HG03060 (cell line): ENCODE measurements at regions not wholly inside any gene's neighbourhood (a gene's known extent, or its start where the extent isn't known, plus 50 kb on each side); places are given as distances from the start of the nearest gene placed in this dataset.

Experiments used
- ATAC-seq: cut with Tn5 transposase; IDR thresholded peaks from one replicate; pipeline ENCODE4 v1.9.1; 2021; ENCODE audit warnings: low read depth, moderate number of reproducible peaks; ENCODE audit not compliant: unreplicated experiment

DNA sequence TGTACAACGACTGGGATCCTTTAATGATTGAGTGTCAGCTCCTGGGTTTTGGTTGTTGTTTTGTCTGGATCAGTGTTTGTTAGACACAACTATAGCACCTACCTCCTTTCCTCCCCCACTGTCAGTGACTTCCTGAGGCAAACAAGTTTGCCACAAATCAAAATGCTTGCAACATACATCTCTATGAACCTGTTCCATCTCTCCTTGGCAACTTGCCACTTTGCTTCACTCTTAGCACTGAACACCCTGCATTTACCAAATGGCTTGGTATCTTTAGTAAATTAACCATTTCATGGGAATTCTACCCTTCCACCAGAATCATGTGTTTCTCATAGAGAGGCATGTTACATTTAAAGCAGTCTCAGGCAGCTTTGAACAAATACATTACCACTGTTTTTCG, 301.1 kb upstream of the TANK start:
- no peak for ATAC-seq

DNA sequence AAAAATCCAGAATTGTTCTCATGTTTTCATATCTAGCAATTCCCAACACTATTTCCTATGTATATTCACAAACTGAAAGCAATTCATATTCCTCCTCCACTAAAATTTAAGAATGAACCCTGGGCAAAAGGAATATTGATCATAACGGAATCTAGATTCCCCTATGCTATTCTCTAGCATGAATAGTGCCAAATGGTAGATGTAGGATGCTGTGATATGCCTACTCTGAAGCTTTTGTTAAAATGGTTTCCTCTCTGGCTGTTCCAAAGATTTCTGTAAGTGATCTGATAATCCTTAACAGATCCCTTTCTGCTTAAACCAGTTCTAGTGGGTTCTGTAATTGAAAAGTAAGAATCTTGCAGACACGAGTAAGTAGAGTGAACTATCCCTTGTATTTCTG, 298.0 kb upstream of the TANK start:
- ATAC-seq = no peak

DNA sequence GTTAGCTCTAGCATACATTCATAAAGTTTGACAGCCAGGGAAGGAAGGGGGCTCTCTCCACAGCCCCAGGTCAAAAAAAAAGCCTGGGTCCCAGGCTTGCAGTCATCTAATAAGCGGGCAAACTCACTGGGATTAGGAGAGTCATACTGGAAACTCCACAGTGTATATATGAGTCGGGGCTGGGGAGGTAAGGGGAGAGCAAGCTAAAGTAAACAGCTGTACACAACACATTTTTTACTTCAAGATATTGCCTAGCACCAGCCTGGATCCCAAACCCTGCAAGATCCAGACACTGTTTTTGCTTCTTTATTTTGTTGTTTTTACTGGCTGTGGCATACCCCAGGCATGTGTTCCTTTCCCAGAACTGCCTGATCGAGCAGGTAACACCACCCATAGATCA, 291.3 kb upstream of the TANK start:
- no peak for ATAC-seq

DNA sequence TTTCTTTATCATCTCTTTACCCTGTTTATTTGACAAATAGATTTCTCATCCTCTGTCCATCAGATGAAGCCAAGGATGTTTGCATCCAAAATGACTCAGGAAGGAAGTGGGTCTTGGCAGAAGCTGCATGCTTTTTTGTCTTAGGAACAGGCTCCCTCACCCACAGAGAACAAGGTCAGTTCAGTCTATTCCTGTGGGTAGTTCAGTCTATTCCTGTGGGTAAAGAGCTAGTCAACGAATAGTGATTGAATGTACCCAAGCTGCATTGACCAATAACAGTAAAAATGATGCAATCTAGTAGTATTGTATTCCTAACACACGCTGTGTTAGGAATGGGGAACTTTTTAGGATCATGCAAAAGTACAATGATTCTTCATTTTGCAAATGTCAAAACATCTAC, 290.8 kb upstream of the TANK start:
- ATAC-seq = no peak

DNA sequence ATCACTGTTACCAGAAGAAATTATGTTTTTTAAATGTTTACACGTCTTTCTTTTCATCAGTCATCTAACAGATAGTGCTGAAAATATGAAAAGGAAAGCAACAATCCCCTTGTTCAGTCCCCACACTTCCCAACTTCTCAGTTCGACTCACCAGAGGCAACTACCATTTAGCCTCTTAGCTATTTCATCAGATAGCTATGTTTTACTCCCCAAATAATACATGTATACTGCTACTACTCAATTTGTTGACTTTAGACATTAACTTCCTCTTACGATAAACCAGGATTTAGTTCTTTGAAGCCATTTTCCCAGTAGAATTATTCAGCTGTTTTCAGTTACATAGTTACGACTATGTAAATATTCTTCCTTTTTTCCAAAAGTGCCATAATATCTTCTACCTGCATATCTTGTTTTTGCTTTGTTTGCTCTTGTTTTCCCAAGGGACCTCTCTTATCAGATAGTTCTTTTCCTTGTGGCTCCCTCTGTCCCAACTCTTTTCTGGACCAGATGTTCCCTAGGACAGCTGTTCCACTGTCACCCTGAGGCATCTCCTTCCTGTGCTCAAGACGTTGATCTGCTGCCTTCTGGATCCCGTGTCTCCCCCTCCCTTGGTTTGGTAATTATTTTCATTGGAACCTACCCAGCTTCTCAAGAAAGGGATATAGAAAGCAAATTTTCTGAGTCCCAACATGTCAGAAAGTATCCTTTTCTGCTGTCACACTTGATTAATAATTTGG, 289.3 kb upstream of the TANK start:
- ATAC-seq = no peak

DNA sequence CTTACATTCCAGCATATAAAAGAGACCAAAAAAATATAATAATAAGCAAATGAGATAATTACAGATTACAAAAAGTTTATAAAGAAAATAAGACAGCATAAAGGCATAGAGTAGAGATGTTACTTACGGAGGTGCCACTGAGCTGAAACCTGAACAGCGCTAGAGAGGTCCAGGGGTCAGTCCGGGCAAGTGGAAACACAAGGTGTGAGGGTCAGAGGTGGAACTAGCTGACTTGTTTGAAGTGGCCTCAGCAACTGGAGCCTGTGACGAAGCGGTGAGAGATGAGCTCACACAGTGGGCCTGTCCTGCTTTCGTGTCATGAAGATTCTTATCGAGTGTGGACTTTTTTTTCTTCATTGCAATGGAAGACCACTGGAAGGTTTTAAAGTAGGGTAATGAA, 288.3 kb upstream of the TANK start:
- no peak for ATAC-seq

DNA sequence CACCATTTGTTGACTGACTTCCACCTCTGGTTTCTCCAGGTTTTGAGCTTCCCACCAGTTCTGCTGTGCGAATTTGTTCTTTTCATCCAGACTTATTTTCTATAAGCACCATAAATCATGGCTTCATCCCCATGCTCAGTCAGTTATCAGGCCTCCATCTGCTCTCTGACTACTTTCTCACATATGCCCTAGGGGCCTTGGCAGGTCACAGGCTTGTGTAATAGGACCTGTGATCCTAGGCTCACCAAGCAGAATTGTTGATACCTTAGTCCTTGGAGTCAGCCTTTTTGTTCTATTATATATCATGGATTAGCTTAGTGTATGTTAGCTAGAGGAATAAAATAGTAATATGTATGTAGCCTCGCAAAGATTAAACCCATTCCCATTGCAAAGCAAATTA, 284.2 kb upstream of the TANK start:
- ATAC-seq = no peak

DNA sequence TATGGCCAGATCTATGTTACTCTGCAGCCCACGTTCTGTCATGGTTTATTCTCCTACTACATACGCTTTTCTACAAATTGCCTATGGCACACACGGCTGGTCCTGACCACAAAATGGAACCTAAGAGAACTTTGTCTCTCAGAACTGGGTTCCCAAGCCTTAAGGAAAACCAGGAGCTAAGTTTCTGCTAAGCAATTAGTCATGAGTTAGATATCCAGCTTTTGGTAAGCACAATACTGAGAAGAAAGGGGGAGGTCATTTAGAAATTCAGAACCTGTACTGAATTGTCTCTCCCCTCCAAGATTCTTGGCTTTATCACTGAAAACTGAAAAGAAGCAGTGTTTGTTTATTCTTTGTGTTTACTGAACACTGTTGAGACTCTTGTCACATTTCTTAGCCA, 283.5 kb upstream of the TANK start:
- no peak for ATAC-seq

DNA sequence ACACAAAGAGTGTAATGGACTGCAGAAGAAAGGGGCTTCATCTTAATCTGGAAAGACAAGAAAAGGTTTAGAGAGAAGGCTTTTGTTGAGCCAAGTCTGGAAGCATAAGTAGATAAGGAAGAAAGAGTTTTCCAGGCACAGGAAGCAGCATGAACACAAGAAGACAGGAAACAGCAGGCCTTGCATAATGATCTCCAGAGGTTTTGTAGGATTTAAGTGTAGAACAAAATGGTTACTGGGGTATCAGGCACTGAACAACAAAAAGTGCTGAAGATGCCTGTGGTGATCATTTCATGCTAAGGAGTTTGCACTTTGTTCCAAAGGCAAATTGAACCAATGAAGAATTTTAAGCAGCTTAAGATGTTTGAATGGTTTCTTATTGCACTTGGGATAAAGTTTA, 281.6 kb upstream of the TANK start:
- no peak for ATAC-seq

DNA sequence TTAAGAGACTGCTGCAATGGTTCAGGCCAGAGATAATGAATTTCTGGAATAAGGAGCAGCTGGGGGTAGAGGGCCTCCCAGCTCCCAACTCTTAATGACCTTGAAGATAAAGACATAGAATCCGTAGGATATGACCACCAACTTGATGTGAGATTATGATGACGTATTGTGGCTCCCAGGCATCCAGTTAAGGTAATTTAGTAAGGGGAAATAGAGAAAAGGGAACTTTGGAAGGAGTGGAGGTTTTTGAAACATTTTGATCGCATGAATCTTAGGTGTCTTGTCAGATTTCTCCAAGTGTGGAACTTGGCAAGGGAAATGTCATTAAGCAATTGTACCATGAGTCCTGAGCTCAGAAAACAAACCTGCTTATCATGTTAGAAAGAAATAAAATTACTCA, 277.3 kb upstream of the TANK start:
- ATAC-seq = no peak

DNA sequence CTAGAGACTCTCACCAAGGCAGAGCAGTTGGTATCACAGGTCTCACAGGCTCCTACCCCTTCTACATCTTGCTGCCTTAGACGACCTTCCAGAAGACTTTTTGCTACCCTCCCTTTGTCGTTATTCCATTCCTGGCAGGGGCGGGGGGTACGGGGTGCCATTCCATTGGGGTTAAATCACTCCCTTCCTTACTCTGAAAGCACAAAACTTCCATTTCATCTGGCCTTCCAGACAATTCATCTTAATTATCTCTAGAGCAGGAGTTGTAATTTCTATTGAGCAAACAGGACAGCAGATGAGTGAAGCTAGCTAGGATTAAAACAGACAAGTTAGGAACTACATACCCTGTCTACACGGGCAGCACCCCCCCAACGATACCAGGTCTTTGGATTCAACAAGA, 276.2 kb upstream of the TANK start:
- no peak for ATAC-seq

DNA sequence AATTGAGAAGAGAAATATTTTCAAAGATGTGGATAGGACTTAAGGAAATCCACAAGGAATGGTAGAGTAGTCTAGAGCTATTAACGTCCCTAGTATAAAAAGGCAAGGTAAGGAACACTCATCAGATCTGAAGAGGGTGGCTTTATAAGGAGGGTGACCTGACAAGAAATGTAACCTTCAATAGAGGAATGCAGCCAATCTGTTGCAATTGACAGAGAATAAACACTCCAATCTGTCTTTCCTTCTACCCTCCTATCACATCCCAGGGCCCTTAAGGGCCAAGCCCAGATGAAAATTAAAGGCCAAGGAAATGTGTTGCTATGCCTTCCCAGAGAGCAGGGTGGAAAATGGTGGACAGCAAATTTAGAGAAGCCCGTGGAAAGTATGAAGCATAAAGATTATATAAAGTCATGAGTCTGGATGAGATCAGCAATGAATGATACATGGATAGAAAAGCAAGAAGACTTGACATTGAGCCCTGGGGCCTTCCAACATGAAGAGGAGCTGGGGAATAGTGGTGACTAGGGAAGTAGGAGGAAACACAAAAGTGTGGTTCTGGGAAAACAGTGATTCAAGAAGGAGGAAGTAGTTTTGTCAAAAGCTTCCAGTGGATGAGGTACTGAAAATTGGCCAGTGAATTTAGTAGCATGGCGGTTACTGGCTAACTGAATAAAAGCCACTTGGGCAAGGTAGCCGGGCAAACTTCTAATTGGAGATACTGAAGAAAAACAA, 270.6 kb upstream of the TANK start:
- no peak for ATAC-seq

DNA sequence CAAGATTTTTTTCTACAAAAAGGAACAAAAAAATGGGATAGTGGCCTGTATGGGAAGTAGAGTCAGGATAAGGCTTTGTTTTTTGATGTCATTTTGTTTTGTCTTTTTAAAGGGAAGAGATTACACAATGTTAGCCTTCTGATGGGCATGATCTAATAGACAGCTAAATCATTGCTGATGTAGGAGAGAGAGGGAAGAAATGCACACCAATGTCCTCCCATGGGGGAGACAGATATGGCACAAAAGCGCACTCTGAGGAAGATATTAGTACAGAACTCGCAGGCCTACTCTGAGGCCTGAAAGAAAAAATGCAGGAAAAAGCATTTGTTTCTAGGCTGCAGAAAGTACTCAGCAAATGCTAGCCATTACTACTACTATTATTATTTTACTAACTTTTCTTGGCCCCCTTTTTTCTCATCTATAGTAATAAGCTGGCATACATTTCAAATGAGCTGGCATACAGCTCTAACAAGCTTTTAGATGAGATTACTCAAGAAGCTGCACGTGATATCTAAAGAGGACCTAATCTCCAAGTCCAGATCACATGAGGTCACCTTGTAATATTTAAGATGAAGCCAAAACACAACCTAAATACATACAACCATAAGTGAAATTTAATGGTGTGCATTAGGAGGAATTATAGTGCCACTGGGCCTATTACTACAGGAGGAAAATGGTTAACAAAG, 269.4 kb upstream of the TANK start:
- no peak for ATAC-seq

DNA sequence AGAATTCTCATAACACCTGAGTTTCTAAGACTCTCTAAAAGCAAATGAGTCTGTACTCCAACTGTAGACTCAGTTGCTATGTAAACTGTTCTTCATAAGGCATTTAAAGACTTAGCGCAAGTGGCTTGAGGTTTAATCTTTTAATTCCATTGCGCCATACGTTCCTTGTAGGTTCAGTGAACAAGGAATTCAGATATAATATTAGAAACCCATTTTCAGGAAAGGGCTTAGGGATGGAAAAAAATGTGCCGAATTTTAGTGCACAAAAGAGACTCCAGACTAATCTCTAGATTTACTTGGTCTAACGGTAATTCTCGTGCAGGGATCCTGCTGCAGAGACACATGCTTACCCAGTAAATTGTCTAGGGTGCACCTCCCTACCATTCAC, 268.9 kb upstream of the TANK start:
- ATAC-seq = no peak

DNA sequence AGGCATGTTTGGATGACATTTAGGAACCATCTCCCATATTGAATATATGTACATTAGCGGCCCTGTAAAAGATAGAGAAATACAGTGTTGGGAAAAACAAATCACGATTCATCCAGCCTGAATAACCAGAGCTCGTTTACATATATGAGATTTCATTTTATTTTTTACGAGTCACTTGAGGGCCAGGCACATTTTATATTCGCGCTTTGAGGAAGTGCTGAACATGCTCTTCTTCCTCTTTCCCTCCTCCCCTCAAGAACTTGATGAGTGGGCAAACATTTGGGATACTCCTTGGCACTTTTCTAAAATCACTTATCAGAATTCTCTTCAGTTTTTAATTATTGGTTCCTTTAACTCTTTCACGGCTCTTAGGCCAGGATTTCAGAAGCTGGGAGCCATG, 268.0 kb upstream of the TANK start:
- no peak for ATAC-seq

DNA sequence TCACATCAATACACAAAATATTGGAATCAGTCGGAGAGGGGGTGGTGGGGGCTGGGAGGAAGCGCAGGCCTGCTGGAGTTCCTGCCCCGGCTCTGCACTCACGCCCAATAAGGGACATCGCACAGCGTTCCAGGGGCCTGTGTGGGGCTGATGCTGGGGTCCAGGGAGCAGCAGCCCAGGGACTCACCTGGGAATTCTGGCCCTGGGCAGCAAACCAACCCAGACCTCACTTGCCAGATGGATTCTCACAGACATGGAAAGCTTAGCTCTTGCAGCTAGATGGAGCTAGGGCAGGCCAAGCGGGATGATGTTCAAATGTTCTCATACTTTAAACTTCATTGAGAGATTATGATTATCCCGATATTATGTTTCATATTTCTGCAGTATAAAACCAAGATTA, 266.6 kb upstream of the TANK start:
- no peak for ATAC-seq

DNA sequence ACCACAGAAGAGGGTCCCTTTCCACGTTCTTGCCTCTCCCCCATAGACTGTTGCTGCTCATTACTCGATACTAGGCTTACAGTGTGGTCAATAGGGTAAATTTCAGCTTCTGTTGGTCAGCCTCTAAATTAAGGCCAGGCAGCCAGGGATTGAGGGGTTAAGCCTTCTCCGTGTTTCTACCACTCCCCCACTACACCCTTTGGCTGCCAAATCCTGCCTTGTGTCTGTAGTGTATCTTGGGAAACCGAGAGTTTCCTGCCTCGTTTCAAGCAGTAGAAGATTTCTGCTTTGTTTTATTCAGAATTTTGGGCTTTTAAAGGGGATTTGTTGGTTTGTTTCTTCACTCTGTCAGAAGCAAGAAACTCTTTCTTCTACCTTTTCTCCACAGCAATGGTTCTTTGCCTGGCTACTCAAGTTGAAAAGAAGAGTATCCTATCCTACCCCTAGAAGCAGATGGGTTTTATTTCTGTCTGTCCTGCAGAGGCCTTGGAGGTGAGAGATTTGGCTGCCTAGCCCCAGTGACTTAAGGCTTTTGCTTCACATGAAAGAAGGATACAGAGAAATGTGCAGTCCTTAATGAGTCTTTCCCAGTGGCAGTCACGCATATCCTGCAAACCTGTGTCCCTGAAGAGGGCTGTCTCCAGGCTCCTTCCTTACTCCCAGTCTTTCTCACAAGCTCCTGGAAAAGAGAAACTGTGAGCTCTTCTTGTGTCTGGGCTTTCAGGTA, 261.5 kb upstream of the TANK start:
- ATAC-seq = no peak

DNA sequence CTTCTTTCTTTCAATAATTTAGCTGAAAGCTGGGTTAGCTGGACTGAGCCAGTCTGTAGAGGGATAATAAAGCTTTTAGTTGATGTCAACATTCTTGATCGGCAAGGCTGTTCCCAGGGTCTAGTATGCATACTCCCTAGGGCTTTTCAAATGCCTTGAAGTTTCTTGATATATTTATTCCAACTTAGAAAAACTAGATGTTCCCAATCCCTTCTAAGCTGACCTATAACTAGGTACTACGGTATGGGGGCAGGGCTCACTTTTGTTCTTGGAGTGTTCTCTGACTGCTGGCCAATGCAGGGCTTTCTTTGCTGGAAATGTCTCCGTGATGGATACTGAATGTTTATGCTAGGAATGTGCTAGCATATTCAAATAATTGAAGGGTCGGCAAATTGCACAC, 258.6 kb upstream of the TANK start:
- no peak for ATAC-seq

DNA sequence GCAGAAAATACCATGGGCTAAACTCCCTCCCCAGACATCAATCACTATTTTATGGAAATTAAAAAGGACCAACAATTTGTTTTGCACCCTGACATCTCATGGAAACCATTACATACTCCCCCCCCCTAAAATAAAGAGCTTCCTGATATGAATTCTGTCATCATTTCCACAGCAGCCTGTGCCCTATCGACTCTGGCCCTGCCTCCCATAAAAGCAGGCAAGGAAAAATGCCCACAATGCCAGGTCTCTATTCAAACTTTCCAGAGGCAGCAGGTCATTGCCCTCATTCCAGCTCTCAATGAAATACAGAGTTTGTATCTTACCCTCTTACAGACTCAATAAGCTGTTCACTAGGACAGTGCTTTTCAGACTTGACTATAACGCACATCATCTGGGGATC, 254.4 kb upstream of the TANK start:
- ATAC-seq = no peak

DNA sequence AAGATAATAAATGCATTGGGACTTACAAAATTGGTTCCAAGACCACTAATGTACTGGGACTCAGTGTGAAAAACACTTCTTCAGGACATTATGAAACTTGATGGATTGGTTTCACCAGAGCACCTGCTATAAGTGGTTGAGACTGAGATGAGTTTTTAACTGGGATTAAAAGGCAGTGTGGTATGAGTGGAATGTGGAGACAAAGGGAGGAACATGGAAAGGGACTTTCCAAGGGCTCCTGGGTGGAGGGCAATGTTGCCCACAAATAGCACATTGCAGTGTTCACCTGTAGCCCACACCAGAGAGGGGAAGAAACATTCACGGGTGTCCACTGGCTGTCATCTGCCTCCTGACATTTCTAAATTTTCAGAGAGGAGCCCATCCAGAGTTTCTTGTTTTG, 253.3 kb upstream of the TANK start:
- ATAC-seq = no peak

DNA sequence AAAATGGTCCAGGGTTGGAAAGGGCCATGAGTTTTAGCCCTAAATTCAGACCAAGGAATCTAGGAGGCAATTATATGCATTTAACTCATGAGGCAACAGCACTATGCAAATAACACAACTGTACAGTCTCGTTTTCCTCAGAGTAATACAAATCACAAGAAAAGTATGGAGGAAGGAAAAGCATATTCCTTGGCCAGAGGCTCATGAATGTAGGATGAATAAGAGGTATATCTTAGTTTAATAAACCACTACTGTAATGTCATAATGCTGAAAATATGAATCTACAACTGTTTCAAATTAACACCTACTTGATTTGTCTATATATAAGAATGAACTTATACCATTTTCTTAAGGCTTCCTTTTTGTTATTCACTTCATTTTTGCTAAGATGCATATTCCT, 252.5 kb upstream of the TANK start:
- no peak for ATAC-seq
